Suprapubic skin (tissue), 4 donors: ENCODE measurements at regions not wholly inside any gene's neighbourhood (a gene's known extent, or its start where the extent isn't known, plus 50 kb on each side); places are given as distances from the start of the nearest gene placed in this dataset.
"Not testable (repeated sequence)": the region's sequence is repeated elsewhere in the genome, so short reads cannot be mapped to it uniquely, and the experiment has no call there.

ENCODE experiments used
- DNase-seq, 2 donors: peaks; one replicate each; pipeline ENCODE4 v3.0.0-alpha.2; 2019; ENCODE audit warnings: low spot score in 2 of 2
- H3K27ac ChIP-seq: fragments of 200-600 bp; sonication (generic); one replicate; pipeline ENCODE4 v1.5.1; 2019
- H3K27me3 ChIP-seq: fragments of 200-600 bp; sonication (generic); one replicate; pipeline ENCODE4 v1.5.1; 2019
- H3K36me3 ChIP-seq: fragments of 200-600 bp; sonication (generic); one replicate; pipeline ENCODE4 v1.5.1; 2019
- H3K4me1 ChIP-seq: fragments of 200-600 bp; sonication (generic); one replicate; pipeline ENCODE4 v1.5.1; 2019
- H3K4me3 ChIP-seq: fragments of 200-600 bp; sonication (generic); one replicate; pipeline ENCODE4 v1.5.1; 2019; ENCODE audit warnings: mild to moderate bottlenecking
- H3K9me3 ChIP-seq: fragments of 200-600 bp; sonication (generic); one replicate; pipeline ENCODE4 v1.5.1; 2019
- CTCF ChIP-seq, 2 donors: fragments of 200-600 bp in 1 of 2; fragments of 450-650 bp in 1 of 2; sonication (generic) in 1 of 2; IDR thresholded peaks; one replicate each; pipeline ENCODE4 v1.5.1; 2016 to 2019; ENCODE audit warnings: antibody characterized with exemption in 2 of 2, mild to moderate bottlenecking in 1 of 2, moderate library complexity in 1 of 2
- EP300 ChIP-seq: sonication (generic); formaldehyde crosslinking; IDR thresholded peaks from one replicate; pipeline ENCODE4 v1.6.1; 2017; ENCODE audit warnings: antibody characterized with exemption
- POLR2A ChIP-seq, 2 donors: fragments of 450-650 bp; IDR thresholded peaks; one replicate each; pipeline ENCODE4 v1.6.1; 2017; ENCODE audit warnings: antibody characterized with exemption in 2 of 2, mild to moderate bottlenecking in 2 of 2, moderate library complexity in 2 of 2
- POLR2AphosphoS5 ChIP-seq, 3 donors: sonication (generic); formaldehyde crosslinking; IDR thresholded peaks; one replicate each; pipeline ENCODE4 v1.6.1; 2017; ENCODE audit warnings: antibody characterized with exemption in 3 of 3
- WGBS: methylation state at CpG from one replicate; pipeline ENCODE4 v1.1.5; 2018; 5-methylcytosine and 5-hydroxymethylcytosine counted together

DNA sequence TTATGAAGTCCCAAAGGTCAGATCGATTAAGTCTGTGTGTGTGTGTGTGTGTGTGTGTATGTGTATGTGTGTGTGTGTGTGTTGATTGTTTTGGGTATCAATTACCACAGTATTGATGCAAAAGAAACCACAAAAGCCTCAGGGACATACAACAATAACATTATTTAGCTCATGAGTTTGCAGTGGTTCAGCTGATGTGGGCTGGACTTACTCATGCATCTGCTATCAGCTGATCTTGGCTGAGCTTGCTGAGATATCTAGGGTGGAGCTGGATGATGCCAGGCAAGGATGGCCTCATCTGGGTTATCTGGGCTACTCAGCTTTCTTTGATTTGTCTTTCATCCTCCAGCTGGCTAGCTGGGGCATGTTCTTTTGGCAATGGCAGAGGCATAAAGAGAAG, 82.4 kb upstream of the PRR23C start:
- 76% methylated on average over 1 of the region's 1 CpG for WGBS
- no peak overlapping the region for H3K27ac ChIP-seq
- no peaks in the 10 kb centered on the region for H3K27me3 ChIP-seq
- H3K4me1 ChIP-seq, result peaks cover 14% of the 10 kb centered on the region
- H3K36me3 ChIP-seq, result no peaks in the 10 kb centered on the region
- no peak overlapping the region for H3K4me3 ChIP-seq
- H3K9me3 ChIP-seq, result no peaks in the 10 kb centered on the region
- no peak for DNase-seq
- TF ChIP-seq CTCF (IDR thresholded peaks at IDR 0.05) (no peak), EP300 (no peak), POLR2AphosphoS5 (IDR thresholded peaks at IDR 0.05) (no peak), POLR2A (IDR thresholded peaks at IDR 0.05) (no peak)

- H3K9me3 ChIP-seq, H3K27ac ChIP-seq, DNase-seq, H3K27me3 ChIP-seq, H3K4me3 ChIP-seq, H3K36me3 ChIP-seq: not testable (repeated sequence)
- WGBS, result 86% methylated on average over 12 of the region's 12 CpGs
- peaks cover 13% of the 10 kb centered on the region for H3K4me1 ChIP-seq
These were observed 82.9 kb upstream of the PRR23C start for GRCh38 chr3:139127629-139128028.

DNA sequence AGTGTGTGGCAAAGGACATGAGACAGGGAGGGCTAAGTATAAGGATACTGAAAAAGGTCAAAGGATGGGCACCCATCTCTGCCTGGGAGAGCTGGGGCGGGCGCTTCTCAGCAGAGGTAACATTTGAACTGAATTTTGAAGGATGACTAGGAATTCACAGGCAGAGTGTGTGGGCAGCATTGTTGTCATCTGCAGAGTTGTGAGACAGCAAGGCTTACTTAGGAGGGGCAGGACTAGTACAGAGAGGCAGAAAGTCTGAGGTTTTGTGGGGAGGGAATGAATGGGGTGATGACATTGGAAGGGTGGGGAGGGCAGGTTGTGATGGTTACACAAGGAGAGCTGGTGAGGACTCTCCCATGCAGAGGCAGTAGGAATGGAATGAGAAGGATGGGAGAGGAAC, 84.1 kb upstream of the PRR23C start:
- Histone ChIP-seq H3K36me3 (no peaks in the 10 kb centered on the region), H3K27ac (no peak overlapping the region), H3K4me3 (no peak overlapping the region), H3K27me3 (no peaks in the 10 kb centered on the region), H3K4me1 (peaks cover 5% of the 10 kb centered on the region), H3K9me3 (no peaks in the 10 kb centered on the region)
- no peak for DNase-seq
- 92% methylated on average over 2 of the region's 2 CpGs for WGBS
- no peak for TF ChIP-seq POLR2AphosphoS5 (IDR thresholded peaks at IDR 0.05)
- no peak for TF ChIP-seq POLR2A (IDR thresholded peaks at IDR 0.05)
- no peak for TF ChIP-seq EP300
- TF ChIP-seq CTCF (IDR thresholded peaks at IDR 0.05), result no peak

DNA sequence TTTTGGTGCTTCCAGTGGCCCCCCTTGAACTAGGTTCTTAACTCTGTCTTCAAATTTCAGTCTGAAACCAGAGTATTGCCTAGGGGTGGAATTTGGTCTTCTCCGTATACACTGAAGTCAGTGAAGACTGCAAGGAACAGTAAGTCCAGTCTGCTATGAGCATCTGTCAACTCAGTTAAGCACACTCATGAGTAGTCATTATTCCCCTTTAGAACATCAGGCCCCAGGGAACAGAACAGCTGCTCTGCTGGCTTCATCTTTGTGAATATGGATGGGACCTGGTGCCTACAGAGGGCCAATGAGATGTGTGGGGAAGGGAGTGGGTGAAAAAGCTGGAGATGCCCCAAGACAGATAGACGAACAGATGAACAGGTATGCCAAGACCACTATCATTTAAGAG, 85.2 kb upstream of the PRR23C start:
- no peaks in the 10 kb centered on the region for H3K27me3 ChIP-seq
- H3K9me3 ChIP-seq, result no peaks in the 10 kb centered on the region
- no peak overlapping the region for H3K4me3 ChIP-seq
- WGBS, result 68% methylated on average over 2 of the region's 2 CpGs
- no peak for TF ChIP-seq EP300
- TF ChIP-seq POLR2AphosphoS5 (IDR thresholded peaks at IDR 0.05), result no peak
- TF ChIP-seq CTCF (IDR thresholded peaks at IDR 0.05), result no peak
- no peak for TF ChIP-seq POLR2A (IDR thresholded peaks at IDR 0.05)
- no peak overlapping the region for H3K27ac ChIP-seq
- H3K36me3 ChIP-seq, result no peaks in the 10 kb centered on the region
- peaks cover 5% of the 10 kb centered on the region for H3K4me1 ChIP-seq
- DNase-seq, result no peak

- no peak overlapping the region for H3K27ac ChIP-seq
- H3K4me1 ChIP-seq, result peaks cover 5% of the 10 kb centered on the region
- DNase-seq, result no peak
- no peak overlapping the region for H3K4me3 ChIP-seq
- no peaks in the 10 kb centered on the region for H3K36me3 ChIP-seq
- TF ChIP-seq POLR2A (IDR thresholded peaks at IDR 0.05) (no peak), CTCF (IDR thresholded peaks at IDR 0.05) (no peak), POLR2AphosphoS5 (IDR thresholded peaks at IDR 0.05) (no peak), EP300 (no peak)
- WGBS, result 77% methylated on average over 3 of the region's 3 CpGs
- H3K27me3 ChIP-seq, result no peaks in the 10 kb centered on the region
- no peaks in the 10 kb centered on the region for H3K9me3 ChIP-seq
These were observed 85.9 kb upstream of the PRR23C start for GRCh38 chr3:139130390-139131140.

GRCh38 chr3:139131951-139132350, 87.3 kb upstream of the PRR23C start:
- H3K27me3 ChIP-seq, result no peaks in the 10 kb centered on the region
- H3K4me1 ChIP-seq, result peaks cover 1% of the 10 kb centered on the region
- no peak overlapping the region for H3K27ac ChIP-seq
- H3K4me3 ChIP-seq, result no peak overlapping the region
- DNase-seq, result no peak
- no peak for TF ChIP-seq POLR2AphosphoS5 (IDR thresholded peaks at IDR 0.05)
- no peak for TF ChIP-seq POLR2A (IDR thresholded peaks at IDR 0.05)
- TF ChIP-seq CTCF (IDR thresholded peaks at IDR 0.05), result no peak
- no peak for TF ChIP-seq EP300
- no peaks in the 10 kb centered on the region for H3K9me3 ChIP-seq
- 100% methylated on average over 1 of the region's 1 CpG for WGBS
- no peaks in the 10 kb centered on the region for H3K36me3 ChIP-seq
